GM18517 (cell line): ENCODE measurements at regions not wholly inside any gene's neighbourhood (a gene's known extent, or its start where the extent isn't known, plus 50 kb on each side); places are given as distances from the start of the nearest gene placed in this dataset.
"Not testable (repeated sequence)": the region's sequence is repeated elsewhere in the genome, so short reads cannot be mapped to it uniquely, and the experiment has no call there.

Experiments used
- ATAC-seq: cut with Tn5 transposase; IDR thresholded peaks from one replicate; pipeline ENCODE4 v1.9.1; 2021; ENCODE audit warnings: mild to moderate bottlenecking, moderate library complexity; ENCODE audit not compliant: unreplicated experiment

- no peak for ATAC-seq
Measured at GRCh38 chr2:175372704-175373701, 191.5 kb upstream of the ATP5MC3 start.

- ATAC-seq: no peak
Measured at GRCh38 chr2:175371378-175371777, 189.9 kb upstream of the ATP5MC3 start.

- no peak for ATAC-seq
Measured at GRCh38 chr2:175366815-175367214, 185.3 kb upstream of the ATP5MC3 start.

- no peak for ATAC-seq
Measured at GRCh38 chr2:175363699-175364098, 182.2 kb upstream of the ATP5MC3 start.

GRCh38 chr2:175362331-175362730 lies 180.8 kb upstream of the ATP5MC3 start:
- no peak for ATAC-seq

GRCh38 chr2:175359710-175360109 lies 178.2 kb upstream of the ATP5MC3 start:
- ATAC-seq: no peak

GRCh38 chr2:175356901-175357300 lies 175.4 kb upstream of the ATP5MC3 start:
- no peak for ATAC-seq

GRCh38 chr2:175355246-175355645 lies 173.7 kb upstream of the ATP5MC3 start:
- no peak for ATAC-seq

- ATAC-seq: no peak
Measured at GRCh38 chr2:175353275-175353674, 171.8 kb upstream of the ATP5MC3 start.

GRCh38 chr2:175351512-175351911 lies 170.0 kb upstream of the ATP5MC3 start:
- ATAC-seq: no peak

GRCh38 chr2:175350105-175350504 lies 168.6 kb upstream of the ATP5MC3 start:
- ATAC-seq: no peak

- no peak for ATAC-seq
Measured at GRCh38 chr2:175342085-175342484, 160.6 kb upstream of the ATP5MC3 start.

- no peak for ATAC-seq
Measured at GRCh38 chr2:175330195-175330594, 148.7 kb upstream of the ATP5MC3 start.

GRCh38 chr2:175326801-175327200 lies 145.3 kb upstream of the ATP5MC3 start:
- ATAC-seq: no peak

GRCh38 chr2:175326164-175326563 lies 144.7 kb upstream of the ATP5MC3 start:
- ATAC-seq: not testable (repeated sequence)

GRCh38 chr2:175323162-175323561 lies 141.7 kb upstream of the ATP5MC3 start:
- ATAC-seq: no peak

GRCh38 chr2:175318542-175318941 lies 137.0 kb upstream of the ATP5MC3 start:
- peak; percentile 81 for ATAC-seq

- no peak for ATAC-seq
Measured at GRCh38 chr2:175317751-175318150, 136.2 kb upstream of the ATP5MC3 start.

- ATAC-seq: no peak
Measured at GRCh38 chr2:175312137-175312536, 130.6 kb upstream of the ATP5MC3 start.

- no peak for ATAC-seq
Measured at GRCh38 chr2:175310813-175311504, 129.4 kb upstream of the ATP5MC3 start.

GRCh38 chr2:175309799-175310198 lies 128.3 kb upstream of the ATP5MC3 start:
- no peak for ATAC-seq

- ATAC-seq: no peak
Measured at GRCh38 chr2:175308005-175308404, 126.5 kb upstream of the ATP5MC3 start.
